HG02981 (cell line): ENCODE measurements at regions not wholly inside any gene's neighbourhood (a gene's known extent, or its start where the extent isn't known, plus 50 kb on each side); places are given as distances from the start of the nearest gene placed in this dataset.
"Not testable (repeated sequence)": the region's sequence is repeated elsewhere in the genome, so short reads cannot be mapped to it uniquely, and the experiment has no call there.

Experiments used
- ATAC-seq: cut with Tn5 transposase; IDR thresholded peaks from one replicate; pipeline ENCODE4 v1.9.1; 2021; ENCODE audit warnings: mild to moderate bottlenecking, moderate library complexity; ENCODE audit not compliant: unreplicated experiment

DNA sequence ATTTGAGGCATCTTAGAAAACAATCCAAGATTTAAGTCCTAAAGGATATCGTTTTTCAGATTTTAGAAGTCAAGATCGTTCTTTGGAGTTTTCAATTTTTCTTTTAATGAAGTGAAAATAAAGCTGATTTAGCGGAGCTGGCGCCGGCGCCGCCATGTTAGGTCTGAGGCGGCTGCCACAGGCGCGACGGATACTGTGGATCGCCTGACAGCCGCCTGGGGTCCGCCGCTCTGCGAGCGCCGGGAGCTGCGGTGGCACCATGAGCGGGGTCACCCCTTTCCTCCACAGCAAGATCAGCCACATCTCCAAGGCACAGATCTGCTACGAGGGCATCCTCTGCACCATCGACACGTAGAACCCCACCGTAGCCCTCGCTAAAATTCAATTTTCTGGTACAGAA lies 247.2 kb downstream of the GJA1 start:
- ATAC-seq: no peak

DNA sequence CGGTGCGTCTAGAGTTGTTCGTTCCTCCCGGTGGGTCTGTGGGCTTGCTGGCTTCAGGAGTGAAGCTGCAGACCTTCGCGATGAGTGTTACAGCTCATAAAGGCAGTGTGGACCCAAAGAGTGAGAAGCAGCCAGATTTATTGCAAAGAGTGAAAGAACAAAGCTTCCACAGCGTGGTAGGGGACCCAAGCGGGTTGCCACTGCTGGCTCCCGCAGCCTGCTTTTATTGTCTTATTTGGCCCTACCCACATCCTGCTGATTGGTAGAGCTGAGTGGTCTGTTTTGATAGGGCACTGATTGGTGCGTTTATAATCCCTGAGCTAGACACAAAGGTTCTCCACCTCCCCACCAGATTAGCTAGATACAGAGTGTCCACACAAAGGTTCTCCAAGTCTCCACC lies 250.4 kb downstream of the GJA1 start:
- not testable (repeated sequence) for ATAC-seq

DNA sequence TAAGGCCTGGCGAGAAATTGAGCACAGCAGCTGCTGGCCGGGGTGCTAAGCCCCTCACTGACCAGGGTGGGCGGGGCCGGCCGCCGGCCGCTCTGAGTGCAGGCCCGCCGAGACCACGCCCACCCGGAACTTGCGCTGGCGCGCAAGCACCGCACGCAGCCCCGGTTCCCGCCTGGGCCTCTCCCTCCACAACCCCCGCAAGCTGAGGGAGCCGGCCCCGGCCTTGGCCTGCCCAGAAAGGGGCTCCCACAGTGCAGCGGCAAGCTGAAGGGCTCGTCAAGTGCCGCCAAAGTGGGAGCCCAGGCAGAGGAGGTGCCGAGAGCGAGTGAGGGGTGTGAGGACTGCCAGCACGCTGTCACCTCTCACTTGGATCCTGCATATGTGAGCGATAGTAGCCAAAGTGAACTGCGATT lies 251.2 kb downstream of the GJA1 start:
- no peak for ATAC-seq

DNA sequence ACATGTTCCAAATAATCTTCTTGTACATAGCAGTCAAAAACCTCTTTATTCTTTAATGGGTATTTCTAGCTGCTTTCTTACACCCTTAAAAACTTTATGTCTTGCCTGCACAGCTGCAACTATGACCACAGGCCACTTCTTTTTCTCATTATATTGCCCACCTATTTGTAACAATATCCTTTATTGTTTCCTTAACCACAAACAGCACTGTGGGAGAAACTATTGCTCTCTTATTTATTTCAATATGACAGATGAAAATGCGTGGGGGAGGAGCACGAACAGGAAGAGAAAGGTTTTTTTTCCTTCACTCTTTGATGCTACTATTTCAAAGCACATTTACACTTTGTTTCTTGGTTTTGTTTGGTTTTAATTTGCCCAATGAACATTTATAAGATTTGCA lies 253.5 kb downstream of the GJA1 start:
- no peak for ATAC-seq

DNA sequence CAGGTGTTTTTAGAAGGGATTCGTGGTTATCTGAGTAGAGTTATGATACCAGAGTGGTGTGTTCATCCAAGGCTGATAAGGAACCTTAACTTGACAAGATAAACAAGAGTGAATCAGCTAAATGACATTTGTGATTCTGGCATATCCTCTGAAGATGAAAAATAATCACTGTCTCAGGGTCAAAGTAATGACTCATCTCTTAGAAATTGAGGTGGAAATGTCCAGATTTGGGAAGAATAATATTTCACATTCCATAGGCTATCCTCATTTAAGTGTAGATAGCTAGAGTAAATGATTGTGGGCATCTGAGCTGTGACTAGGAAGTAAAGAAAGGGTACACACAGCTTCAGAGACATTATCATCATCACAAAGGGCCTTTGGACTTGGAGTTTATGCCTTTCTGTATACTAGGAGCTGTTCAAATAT lies 255.7 kb downstream of the GJA1 start:
- ATAC-seq: no peak

DNA sequence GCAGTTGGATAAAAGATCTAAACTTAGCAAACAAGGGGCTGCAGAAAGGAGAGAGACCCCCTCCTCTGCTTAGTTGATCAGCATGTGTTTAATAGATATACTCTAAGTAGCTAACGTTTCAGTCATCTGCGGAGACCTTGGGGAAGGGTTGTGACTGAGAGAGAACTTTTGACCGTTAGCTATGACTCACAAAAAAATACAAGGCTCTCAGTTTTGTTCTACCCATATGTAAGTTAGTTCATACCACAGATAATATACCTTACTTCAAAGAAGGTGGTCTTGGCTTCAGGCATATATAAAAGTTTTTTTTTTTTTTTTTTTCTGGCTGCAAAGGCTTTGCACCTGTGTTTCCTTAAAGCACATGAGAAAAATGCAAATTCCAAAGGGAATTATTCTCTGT lies 258.9 kb downstream of the GJA1 start:
- no peak for ATAC-seq

DNA sequence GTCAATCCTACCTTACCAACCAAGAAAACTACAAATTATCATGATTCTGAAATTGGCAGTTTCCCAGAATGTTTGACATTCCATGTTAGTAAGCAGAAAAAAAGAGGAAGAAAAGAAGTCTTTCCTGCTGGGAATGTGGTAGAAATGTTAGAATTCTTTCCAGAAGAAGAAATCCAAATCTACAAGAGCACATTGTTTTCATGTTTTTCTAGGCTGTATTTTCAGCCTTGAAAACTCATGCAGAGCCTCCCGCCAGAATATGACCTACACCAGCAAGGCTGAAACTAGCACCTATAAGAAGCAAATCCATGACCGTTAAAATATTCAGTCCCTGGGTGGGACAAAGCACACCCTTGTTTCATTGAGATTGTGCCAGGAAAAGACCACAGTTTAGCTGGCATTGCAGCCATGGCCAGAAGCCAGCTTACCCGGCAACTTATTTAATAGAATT lies 259.4 kb downstream of the GJA1 start:
- ATAC-seq: no peak

DNA sequence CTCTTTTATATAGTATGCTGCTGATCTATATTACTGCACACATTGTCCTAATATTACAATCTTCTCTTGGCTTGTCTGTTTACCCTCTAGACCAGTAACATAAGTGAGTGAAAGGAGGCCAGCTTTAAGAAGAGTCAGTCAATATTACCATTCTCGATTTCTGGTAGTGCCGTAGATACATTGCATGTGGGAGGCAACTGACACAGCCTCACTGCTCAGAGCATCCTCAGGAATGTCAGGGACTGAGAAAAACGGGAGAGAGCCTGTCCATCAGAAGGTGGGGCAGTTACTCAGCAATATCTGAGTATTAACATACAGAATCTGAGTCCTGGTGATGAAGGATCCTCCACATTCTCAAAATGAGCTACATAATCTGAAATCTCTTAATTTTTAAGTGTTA lies 259.9 kb downstream of the GJA1 start:
- no peak for ATAC-seq

DNA sequence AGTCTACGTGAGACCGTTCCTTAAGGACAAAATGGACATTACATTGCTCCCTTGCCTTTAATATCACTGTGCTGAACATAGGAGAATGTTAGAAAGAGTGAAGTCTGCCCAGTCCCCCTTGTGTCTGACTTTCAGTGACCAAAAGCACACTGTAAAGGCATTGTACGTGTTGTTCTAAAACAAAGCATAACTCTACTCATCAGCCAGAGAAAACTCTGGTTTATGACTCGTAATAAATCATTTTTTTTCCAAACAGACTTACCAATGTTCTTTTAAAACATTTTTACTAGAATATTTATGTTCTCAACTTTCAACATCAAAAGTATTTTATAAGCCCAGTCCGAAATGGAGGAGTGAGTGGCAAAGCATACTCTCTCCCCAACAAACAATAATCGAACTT lies 262.5 kb downstream of the GJA1 start:
- ATAC-seq: no peak

DNA sequence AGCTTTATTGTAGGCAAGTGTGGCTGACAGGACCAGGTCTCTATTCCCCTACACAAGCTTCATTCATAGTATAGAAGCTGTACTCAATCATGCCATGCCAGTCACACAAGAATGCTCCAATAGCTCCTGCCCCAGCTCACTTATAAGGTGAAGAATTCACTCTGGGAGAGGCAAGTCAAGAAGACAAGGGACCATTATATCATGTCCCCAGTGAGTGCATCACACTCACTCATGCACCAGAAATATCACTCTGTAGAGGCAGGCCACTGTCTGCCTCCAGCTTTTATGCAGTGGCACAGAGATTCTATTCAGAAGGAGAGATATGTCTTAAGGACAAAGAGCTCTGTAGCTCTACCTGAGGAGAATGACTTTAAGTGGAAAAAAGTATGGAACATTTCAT lies 263.2 kb downstream of the GJA1 start:
- no peak for ATAC-seq

DNA sequence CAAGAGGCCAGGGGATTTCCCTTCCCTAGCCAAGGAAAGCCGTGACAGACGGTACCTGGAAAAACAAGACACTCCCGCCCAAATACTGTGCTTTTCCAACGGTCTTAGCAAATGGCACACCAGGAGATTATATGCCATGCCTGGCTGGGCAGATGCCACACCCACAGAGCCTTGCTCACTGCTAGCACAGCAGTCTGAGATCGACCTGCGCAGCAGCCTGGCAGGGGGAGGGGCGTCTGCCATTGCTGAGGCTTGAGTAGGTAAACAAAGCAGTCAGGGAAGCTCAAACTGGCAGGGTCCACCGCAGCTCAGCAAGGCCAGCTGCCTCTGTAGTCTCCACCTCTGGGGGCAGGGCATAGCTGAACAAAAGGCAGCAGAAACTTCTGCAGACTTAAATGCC lies 267.7 kb downstream of the GJA1 start:
- ATAC-seq: not testable (repeated sequence)

DNA sequence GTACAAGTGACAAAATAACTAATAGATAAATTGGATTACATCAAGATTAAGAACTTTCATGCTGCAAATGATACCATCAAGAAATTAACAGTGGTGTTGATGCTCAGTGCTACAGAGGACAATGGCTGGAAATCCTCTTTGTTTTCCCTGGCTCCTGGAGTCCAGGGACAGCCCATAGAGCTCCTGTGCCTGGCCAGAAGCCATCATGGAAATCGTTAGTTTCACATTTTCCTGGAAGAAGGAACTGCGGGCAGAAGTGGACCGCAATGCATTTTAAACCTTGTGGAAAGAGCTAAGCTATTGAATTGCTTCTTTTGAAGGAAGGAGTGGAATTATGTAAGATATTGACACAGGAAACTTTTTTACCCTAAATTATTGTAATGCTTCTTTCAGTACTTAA lies 276.0 kb downstream of the GJA1 start:
- ATAC-seq: no peak

DNA sequence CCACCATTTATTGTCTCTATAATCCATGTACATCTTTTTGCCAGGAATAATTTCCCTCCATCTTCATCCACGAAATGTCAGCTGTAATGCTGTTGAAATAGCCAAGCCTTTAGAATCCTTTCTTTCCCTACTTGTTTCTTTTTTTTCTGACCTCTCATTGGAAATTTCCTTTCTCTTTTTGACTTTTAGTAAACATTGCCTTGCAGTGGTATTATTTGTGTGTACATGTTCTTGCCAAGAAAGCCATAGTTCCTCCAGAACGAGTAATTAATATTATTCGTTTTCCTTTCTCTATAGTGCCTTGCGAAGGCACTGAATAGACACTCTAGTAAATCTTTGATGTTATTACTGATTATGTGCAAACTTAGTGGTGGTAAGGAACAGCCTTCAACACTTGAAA lies 282.2 kb downstream of the GJA1 start:
- no peak for ATAC-seq

DNA sequence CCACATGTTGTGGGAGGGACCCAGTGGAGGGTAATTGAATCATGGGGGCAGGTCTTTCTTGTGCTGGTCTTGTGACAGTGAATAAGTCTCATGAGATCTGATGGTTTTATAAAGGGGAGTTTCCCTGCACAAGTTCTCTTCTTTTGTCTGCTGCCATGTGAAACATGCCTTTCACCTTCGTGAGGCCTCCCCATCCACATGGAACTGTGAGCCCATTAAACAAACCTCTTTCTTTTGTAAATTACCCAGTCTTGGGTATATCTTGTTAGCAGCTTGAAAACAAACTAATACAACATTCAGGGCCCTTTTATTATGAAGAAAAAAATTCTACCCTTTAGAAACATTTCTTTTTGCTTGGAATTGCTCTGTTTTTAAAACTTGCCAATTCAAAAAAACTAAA lies 285.4 kb downstream of the GJA1 start:
- ATAC-seq: not testable (repeated sequence)

DNA sequence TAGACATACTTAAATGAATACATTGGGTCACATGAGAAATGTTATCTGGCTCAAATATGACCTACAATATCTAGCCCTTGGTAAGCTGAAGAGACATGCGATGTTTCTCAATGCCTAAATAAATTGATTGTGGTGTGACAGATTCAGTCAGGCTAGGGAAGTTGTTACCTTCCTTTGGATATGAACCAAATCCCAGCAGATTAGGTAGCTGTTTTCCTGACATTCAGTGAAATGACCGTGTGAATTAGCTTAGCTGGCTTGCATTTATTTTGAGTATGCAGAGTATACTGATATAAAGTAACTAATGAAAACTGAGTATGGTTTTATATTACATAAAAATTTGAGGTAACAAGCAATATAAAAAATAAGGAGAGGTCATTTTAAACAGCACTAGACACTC lies 288.2 kb downstream of the GJA1 start:
- ATAC-seq: no peak

DNA sequence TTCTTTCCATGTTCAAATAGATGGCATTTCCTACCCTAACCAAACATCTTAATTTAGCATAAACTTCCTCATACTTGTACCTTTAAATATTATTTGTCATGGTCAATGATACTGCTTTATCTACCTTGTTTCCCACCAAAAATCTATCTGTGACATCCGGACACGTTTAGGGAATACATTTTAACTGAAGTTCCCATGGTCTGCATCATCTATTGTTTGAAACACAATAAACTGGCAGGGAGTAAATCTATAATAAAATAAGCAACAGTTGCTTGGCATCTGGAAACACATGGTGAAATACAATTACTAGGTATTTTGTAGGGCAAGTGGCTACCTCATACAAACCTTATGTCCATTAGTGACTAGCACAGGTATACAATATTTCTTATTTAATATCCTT lies 289.1 kb downstream of the GJA1 start:
- no peak for ATAC-seq

DNA sequence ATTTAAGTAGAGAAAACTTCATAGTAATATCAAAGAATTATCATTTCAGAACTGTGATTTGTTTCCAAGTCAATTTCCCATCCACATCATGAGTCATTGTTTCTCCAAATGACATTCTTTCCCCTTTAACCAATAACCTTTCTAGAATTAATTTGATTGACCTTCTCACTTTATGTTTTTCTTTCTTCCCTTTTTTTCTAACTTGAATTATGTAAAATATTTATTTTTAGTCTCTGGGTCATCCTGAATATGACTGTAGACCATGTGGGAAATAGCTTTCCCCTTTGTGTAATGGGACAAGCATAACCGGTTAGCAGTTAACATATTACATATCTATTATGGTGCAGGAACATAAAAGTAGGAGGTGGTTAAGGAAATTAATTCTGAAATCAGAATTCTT lies 291.1 kb downstream of the GJA1 start:
- no peak for ATAC-seq

DNA sequence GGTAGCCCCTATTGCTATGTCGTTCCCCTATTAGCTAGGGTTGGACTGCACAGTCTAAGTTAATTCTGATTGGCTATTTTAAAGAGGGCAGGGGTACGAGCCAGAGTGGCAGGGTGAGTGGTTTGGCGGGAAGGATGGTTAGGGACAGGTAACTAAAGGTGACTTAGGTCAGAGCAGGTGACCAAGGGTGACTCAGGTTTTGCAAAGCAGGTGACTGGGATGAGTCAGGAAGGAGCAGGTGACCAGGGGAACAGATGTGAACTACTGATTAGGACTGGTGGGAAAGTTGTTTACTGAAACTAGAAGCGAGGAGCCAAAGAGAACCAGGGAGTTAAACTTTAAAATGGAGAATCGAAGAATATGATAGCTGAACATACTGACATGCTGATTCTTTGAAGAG lies 295.2 kb downstream of the GJA1 start:
- ATAC-seq: no peak

DNA sequence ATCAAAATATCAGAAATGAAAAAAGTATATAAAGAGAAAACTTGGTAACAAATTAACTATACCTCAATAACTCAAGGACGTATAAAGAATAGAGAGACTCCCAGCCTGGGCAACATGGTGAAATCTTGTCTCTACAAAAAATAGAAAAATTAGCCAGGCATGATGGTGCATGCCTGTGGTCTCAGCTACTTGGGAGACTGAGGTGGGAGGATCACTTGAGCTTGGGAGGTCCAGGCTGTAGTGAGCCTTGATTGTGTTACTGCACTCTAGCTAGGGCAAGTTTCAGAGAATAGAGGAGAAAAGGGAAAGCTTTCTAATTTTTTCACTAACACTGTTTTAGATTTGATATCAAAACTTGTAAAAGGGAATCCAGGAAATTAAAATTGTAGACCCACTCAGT lies 295.9 kb downstream of the GJA1 start:
- ATAC-seq: no peak

DNA sequence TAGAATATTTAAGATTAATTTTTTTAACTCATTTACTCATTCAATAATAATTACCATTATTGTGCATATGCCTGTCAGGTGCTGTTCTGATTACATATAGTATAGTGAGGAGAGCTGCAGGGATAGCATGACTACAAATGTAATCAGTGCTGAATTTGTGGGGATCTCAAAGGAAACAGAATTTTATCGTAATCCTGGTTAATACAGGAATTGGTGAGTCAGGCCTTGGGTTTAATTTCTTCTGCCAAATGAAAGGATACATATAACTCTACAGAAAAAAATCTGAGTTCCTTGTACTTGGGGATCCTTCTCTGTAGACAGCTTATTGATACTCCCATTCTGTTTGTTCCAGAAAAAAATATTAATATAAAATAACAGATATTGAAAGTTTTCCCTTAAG lies 297.2 kb downstream of the GJA1 start:
- no peak for ATAC-seq

DNA sequence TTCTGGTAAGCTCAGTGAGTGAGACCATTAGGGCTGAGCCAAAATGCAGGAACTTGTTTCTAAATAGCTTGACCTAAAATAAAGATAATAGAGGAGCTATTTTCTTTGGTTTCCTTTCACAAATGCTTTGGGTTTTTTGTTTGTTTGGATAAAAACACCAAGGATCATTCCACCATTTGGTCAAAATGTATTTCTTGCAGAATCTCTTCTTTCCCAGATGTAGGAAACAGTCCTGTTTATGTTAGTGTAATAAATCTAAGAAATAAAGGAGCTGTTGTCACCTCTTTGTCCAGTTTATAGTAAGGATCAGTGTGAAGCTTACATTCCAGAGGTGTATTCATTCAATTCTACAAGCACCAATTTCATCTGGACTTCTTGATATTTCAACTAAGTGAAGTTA lies 297.8 kb downstream of the GJA1 start:
- no peak for ATAC-seq

DNA sequence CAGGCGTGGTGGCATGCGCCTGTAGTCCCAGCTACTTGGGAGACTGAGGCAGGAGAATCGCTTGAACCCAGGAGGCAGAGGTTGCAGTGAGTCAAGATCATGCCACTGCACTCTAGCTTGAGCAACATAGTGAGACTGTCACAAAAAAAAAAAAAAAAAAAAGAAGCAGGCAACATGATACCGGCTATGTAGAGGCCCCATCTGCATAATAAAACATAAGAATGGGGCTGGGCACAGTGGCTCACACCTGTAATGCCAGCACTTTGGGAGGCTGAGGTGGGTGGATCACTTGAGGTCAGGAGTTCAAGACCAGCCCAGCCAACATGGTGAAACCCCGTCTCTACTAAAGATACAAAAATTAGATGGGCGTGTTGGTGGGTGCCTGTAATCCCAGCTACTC lies 304.7 kb downstream of the GJA1 start:
- ATAC-seq: not testable (repeated sequence)

DNA sequence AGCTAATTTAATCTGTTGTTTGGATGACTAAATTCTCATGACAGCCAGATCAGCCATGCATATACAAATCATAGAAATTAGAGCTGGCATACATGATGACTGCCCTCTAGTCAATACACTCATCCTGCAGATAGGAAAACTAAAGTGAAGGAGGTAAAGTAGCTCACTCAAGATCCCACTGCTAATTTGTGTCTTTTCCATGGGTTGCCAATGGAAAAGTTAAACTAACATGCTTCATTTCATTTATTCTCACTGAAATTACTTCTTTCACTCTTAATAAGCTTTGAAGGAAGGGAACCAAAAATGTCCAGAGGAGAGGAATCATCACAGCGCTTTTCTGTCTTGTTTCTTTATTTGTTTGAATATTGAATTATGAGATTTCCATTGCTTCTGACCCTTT lies 308.2 kb downstream of the GJA1 start:
- ATAC-seq: no peak

DNA sequence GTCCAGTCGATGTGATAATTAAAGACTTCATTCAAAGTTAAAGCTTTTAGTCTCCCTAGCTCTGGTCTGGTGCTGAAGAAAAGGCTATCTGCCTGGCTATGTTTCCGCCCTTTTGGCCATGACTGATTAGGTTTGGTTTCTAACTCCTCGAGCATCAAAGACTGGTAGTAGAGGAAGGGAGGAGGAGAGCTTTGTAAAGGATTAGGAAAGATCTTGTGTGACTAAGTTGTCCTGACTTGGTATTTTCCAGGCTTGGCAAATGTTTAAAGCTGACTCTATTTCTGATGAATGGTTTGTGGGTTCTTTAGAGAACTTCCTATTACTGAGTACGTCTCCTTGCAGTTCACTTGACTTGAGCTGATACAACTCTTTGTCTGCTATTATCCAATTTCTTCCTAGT lies 312.9 kb downstream of the GJA1 start:
- ATAC-seq: no peak
